ENCODE measurements at regions not wholly inside any gene's neighbourhood (a gene's known extent, or its start where the extent isn't known, plus 50 kb on each side); places are given as distances from the start of the nearest gene placed in this dataset.

DNA sequence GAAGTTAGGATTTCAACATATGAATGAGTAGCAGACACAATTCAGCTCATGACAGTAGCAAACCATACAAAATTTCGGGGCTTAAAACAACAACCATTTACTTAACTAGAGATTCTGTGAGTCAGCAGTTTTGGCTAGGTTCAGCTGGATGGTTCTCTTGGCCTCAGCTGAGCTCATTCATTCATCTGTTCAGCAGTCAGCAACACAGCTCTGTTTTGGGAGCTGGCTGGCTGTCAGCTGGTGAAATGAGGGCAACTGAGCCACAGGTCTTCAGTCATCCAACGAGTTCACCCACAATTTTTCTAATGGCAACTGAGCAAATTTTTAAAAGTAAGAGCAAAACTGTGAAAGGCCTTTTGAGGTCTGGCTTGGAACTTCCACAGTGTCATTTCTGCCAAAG is 2005.1 kb upstream of the AGA start:
- TF ChIP-seq CTCF (IDR thresholded peaks at IDR 0.05) = no peak
- TF ChIP-seq POLR2A (IDR thresholded peaks at IDR 0.05) = no peak
